Osteocyte (in vitro differentiated cells): ENCODE measurements at regions not wholly inside any gene's neighbourhood (a gene's known extent, or its start where the extent isn't known, plus 50 kb on each side); places are given as distances from the start of the nearest gene placed in this dataset.
A peak's percentile ranks its signal among the peaks of the same experiment; 100 is the strongest.
"Not testable (repeated sequence)": the region's sequence is repeated elsewhere in the genome, so short reads cannot be mapped to it uniquely, and the experiment has no call there.

ENCODE experiments used
- DNase-seq: peaks from one replicate; pipeline ENCODE4 v3.0.0; 2021; ENCODE audit warnings: mixed read lengths; ENCODE audit not compliant: unreplicated experiment; ENCODE audit errors: extremely low spot score
- H3K27ac Mint-ChIP-seq: one replicate; pipeline ENCODE4 v1.8.0; 2021; ENCODE audit warnings: mild to moderate bottlenecking, mixed read lengths; ENCODE audit not compliant: unreplicated experiment
- H3K27me3 Mint-ChIP-seq: one replicate; pipeline ENCODE4 v1.8.0; 2021; ENCODE audit warnings: mixed read lengths; ENCODE audit not compliant: unreplicated experiment
- H3K36me3 Mint-ChIP-seq: one replicate; pipeline ENCODE4 v1.8.0; 2021; ENCODE audit warnings: mixed read lengths; ENCODE audit not compliant: unreplicated experiment
- H3K4me1 Mint-ChIP-seq: one replicate; pipeline ENCODE4 v1.8.0; 2021; ENCODE audit warnings: mixed read lengths; ENCODE audit not compliant: unreplicated experiment
- H3K4me3 Mint-ChIP-seq: one replicate; pipeline ENCODE4 v1.8.0; 2021; ENCODE audit warnings: mild to moderate bottlenecking, moderate library complexity, mixed read lengths; ENCODE audit not compliant: unreplicated experiment
- H3K9me3 Mint-ChIP-seq: one replicate; pipeline ENCODE4 v1.8.0; 2021; ENCODE audit warnings: mixed read lengths; ENCODE audit not compliant: unreplicated experiment
- TF ChIP-seq, protein P1 (sequence below): fragments of 200-600 bp; sonication (generic); IDR thresholded peaks from 2 replicates; pipeline ENCODE4 v1.5.0; 2021; ENCODE audit warnings: antibody characterized with exemption, mild to moderate bottlenecking, moderate library complexity

DNA sequence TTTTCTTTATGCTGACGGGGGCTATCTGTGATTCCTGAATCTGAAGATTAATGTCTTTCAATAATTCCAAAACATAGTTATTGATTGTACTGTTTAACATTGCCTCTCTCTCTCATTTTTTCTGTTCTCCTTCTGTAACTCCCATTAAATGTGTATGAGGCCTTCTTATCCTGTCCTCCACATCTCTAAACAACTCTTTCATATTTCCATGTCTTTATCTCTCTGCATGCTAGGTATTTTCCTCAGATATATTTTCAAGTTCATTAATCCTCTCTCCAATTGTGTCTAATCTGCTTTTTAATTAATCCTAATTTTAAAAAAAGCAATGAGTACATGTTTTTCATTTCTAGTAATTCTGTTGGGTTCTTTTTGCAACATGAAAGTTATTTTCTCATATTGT lies 173.2 kb downstream of the TLE3 start:
- Mint-ChIP-seq H3K9me3 (peaks cover 24% of the 10 kb centered on the region), H3K27me3 (peaks cover 17% of the 10 kb centered on the region), H3K4me3 (no peak overlapping the region), H3K4me1 (no peaks in the 10 kb centered on the region), H3K27ac (no peak overlapping the region), H3K36me3 (no peaks in the 10 kb centered on the region)
- TF ChIP-seq, protein P1, sequence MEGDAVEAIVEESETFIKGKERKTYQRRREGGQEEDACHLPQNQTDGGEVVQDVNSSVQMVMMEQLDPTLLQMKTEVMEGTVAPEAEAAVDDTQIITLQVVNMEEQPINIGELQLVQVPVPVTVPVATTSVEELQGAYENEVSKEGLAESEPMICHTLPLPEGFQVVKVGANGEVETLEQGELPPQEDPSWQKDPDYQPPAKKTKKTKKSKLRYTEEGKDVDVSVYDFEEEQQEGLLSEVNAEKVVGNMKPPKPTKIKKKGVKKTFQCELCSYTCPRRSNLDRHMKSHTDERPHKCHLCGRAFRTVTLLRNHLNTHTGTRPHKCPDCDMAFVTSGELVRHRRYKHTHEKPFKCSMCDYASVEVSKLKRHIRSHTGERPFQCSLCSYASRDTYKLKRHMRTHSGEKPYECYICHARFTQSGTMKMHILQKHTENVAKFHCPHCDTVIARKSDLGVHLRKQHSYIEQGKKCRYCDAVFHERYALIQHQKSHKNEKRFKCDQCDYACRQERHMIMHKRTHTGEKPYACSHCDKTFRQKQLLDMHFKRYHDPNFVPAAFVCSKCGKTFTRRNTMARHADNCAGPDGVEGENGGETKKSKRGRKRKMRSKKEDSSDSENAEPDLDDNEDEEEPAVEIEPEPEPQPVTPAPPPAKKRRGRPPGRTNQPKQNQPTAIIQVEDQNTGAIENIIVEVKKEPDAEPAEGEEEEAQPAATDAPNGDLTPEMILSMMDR: no peak
- DNase-seq: no peak

DNA sequence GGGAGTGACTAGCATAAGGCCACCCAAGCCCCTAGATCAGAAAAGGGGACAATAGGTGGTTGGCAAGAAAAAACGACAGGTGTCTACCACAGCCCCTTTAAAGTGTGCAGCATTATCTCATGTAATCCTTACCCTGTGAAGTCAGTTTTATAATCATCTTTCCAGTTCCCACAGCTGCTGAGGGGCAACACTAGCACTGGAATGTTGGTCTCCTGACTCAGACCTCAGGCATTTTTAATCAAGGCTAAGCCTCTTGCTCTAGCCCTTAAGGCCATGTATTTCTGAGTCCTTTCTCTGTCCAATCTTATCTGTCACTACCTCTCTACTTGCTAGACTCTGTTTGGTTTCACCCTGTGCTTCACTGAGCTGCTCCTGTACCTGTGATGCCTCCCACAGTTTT lies 171.7 kb downstream of the TLE3 start:
- TF ChIP-seq, protein P1: no peak
- no peaks in the 10 kb centered on the region for H3K4me1 Mint-ChIP-seq
- no peaks in the 10 kb centered on the region for H3K36me3 Mint-ChIP-seq
- DNase-seq: peak; percentile 0
- no peak overlapping the region for H3K27ac Mint-ChIP-seq
- H3K4me3 Mint-ChIP-seq: no peak overlapping the region
- H3K9me3 Mint-ChIP-seq: peaks cover 26% of the 10 kb centered on the region
- peaks cover 12% of the 10 kb centered on the region for H3K27me3 Mint-ChIP-seq

DNA sequence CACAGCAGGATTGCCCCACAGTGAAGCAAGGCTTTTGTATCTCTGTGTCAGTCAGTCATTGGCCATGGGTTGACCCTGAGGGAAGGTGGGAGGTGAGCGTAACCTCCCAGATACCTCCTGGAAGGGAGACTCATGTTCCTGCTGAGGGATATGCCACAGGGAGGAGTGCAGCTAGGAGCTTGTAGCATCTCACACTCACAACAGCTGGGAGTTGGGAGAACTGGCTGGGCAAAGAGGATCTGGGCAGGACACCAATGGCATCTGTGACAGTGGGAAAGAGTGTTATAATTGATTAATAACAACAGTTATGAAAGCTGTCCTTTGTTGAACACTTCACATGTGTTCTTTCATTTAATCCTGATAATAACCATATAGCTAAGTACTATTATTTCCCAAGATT lies 171.0 kb downstream of the TLE3 start:
- peak; percentile 38 for DNase-seq
- peaks cover 26% of the 10 kb centered on the region for H3K9me3 Mint-ChIP-seq
- H3K27ac Mint-ChIP-seq: no peak overlapping the region
- H3K27me3 Mint-ChIP-seq: peaks cover 15% of the 10 kb centered on the region
- no peak overlapping the region for H3K4me3 Mint-ChIP-seq
- no peaks in the 10 kb centered on the region for H3K36me3 Mint-ChIP-seq
- H3K4me1 Mint-ChIP-seq: no peaks in the 10 kb centered on the region
- TF ChIP-seq, protein P1: no peak

DNA sequence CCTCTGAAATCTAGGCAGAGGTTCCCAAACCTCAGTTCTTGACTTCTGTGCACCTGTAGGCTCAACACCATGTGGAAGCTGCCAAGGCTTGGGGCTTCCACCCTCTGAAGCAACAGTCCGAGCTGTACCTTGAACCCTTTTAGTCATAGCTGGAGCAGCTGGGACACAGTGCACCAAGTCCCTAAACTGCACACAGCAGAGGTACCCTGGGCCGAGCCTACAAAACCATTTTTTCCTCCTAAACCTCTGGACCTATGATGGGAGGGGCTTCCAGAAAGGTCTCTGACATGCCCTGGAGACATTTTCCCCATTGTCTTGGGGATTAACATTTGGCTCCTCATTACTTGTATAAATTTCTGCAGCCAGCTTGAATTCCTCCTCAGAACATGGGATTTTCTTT lies 168.8 kb downstream of the TLE3 start:
- Mint-ChIP-seq H3K27me3 (peaks cover 20% of the 10 kb centered on the region), H3K9me3 (peaks cover 18% of the 10 kb centered on the region)
- DNase-seq, H3K4me1 Mint-ChIP-seq, H3K4me3 Mint-ChIP-seq, H3K27ac Mint-ChIP-seq, H3K36me3 Mint-ChIP-seq: not testable (repeated sequence)

DNA sequence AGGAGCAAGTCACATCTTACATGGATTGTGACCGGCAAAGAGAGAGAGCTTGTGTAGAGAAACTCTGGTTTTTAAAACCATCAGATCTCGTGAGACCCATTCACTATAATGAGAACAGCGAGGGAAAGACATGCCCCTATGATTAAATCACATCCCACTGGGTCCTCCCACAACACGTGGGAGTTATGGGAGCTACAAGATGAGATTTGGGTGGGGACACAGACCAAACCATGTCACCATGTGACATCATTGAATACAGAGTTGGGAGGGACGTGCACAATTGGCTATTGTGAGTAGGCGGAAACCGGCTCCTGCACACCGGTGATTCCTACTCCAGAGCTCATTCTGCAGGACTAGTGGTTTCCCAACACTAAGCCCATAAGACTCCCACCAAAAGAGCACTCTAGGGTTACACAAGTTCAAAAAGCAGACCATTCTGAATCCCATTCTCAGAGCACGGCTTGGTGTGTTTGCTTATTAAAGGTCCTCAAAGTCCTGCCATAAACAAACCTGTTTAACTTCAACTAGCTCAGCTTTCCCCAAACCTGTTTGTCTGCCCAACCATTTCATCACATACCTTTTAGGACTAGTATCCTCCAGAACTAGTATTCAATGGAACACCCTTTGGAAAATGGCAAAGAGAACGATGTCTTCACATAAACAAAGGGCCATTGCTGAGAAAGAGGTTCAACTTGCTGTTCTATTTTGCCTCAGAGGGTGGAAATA lies 167.6 kb downstream of the TLE3 start:
- TF ChIP-seq, protein P1: no peak
- H3K9me3 Mint-ChIP-seq: peaks cover 8% of the 10 kb centered on the region
- H3K4me1 Mint-ChIP-seq: no peaks in the 10 kb centered on the region
- H3K27me3 Mint-ChIP-seq: peaks cover 31% of the 10 kb centered on the region
- H3K4me3 Mint-ChIP-seq: no peak overlapping the region
- peak; percentile 42 for DNase-seq
- H3K36me3 Mint-ChIP-seq: no peaks in the 10 kb centered on the region
- H3K27ac Mint-ChIP-seq: no peak overlapping the region
